WTC11 (cell line): ENCODE measurements at regions not wholly inside any gene's neighbourhood (a gene's known extent, or its start where the extent isn't known, plus 50 kb on each side); places are given as distances from the start of the nearest gene placed in this dataset.

Experiments used
- ATAC-seq: fragments of 200-7000 bp; cut with Tn5 transposase; 2 replicates; pipeline ENCODE4 v1.10.0; 2021; ENCODE audit warnings: mild to moderate bottlenecking, moderate library complexity
- CTCF ChIA-PET: fragments of 300-600 bp; sonication (Branson Sonifier 250); formaldehyde crosslinking; loops from one replicate; lab custom pipeline; 2021; ENCODE audit warnings: antibody characterized with exemption; lab: Charles Lee
- POLR2A ChIA-PET: fragments of 350-600 bp; sonication (Branson Sonifier 250); formaldehyde crosslinking; loops from one replicate; lab custom pipeline; 2021; ENCODE audit warnings: antibody characterized with exemption; lab: Charles Lee
- DNase-seq: peaks from one replicate; pipeline ENCODE4 v3.0.0; 2021; ENCODE audit warnings: low spot score
- H3K27ac Mint-ChIP-seq: 2 replicates; pipeline ENCODE4 v1.8.0; 2021; ENCODE audit warnings: mixed read lengths
- H3K27me3 Mint-ChIP-seq: 2 replicates; pipeline ENCODE4 v1.8.0; 2021; ENCODE audit warnings: low read depth, mild to moderate bottlenecking, moderate library complexity, mixed read lengths
- H3K36me3 Mint-ChIP-seq: 2 replicates; pipeline ENCODE4 v1.8.0; 2021; ENCODE audit warnings: mixed read lengths
- H3K4me1 Mint-ChIP-seq: 2 replicates; pipeline ENCODE4 v1.8.0; 2022; ENCODE audit warnings: mixed read lengths
- H3K4me3 Mint-ChIP-seq: 2 replicates; pipeline ENCODE4 v1.8.0; 2021; ENCODE audit warnings: mild to moderate bottlenecking, moderate library complexity, mixed read lengths
- H3K9me3 Mint-ChIP-seq: 2 replicates; pipeline ENCODE4 v1.8.0; 2021; ENCODE audit warnings: mixed read lengths
- CREB1 ChIP-seq: sonication (generic); formaldehyde crosslinking; IDR thresholded peaks from 2 replicates; pipeline ENCODE4 v1.8.0; 2023; ENCODE audit warnings: mild to moderate bottlenecking, missing genetic modification reagents
- EMX1 ChIP-seq: fragments of 250-450 bp; sonication (Bioruptor Pico); IDR thresholded peaks from 2 replicates; pipeline ENCODE4 v1.8.0; 2021; ENCODE audit warnings: mild to moderate bottlenecking
- FOXK1 ChIP-seq: sonication (generic); formaldehyde crosslinking; IDR thresholded peaks from 2 replicates; pipeline ENCODE4 v1.8.0; 2022; ENCODE audit warnings: mild to moderate bottlenecking, moderate library complexity, missing genetic modification reagents
- GABPB1 ChIP-seq: sonication (generic); formaldehyde crosslinking; IDR thresholded peaks from 2 replicates; pipeline ENCODE4 v1.8.1; 2023; ENCODE audit warnings: mild to moderate bottlenecking, missing genetic modification reagents
- HMGA2 ChIP-seq: fragments of 250-450 bp; sonication (Bioruptor Pico); IDR thresholded peaks from 2 replicates; pipeline ENCODE4 v1.4.0; 2021; ENCODE audit warnings: mild to moderate bottlenecking, moderate library complexity
- MYBL2 ChIP-seq: sonication (generic); formaldehyde crosslinking; IDR thresholded peaks from 2 replicates; pipeline ENCODE4 v1.8.1; 2023; ENCODE audit warnings: mild to moderate bottlenecking, moderate library complexity, missing genetic modification reagents
- OVOL2 ChIP-seq: fragments of 250-450 bp; sonication (Bioruptor Pico); IDR thresholded peaks from 2 replicates; pipeline ENCODE4 v1.9.0; 2021; ENCODE audit warnings: mild to moderate bottlenecking, borderline replicate concordance
- RELA ChIP-seq: sonication (generic); formaldehyde crosslinking; IDR thresholded peaks from 2 replicates; pipeline ENCODE4 v1.8.1; 2022; ENCODE audit warnings: missing genetic modification reagents, mild to moderate bottlenecking, borderline replicate concordance
- ZNF121 ChIP-seq: sonication (generic); formaldehyde crosslinking; IDR thresholded peaks from 2 replicates; pipeline ENCODE4 v1.8.0; 2023; ENCODE audit warnings: missing genetic modification reagents
- ZNF138 ChIP-seq: sonication (generic); formaldehyde crosslinking; conservative IDR thresholded peaks from 2 replicates; pipeline ENCODE4 v1.8.1; 2022; ENCODE audit warnings: mild to moderate bottlenecking, moderate library complexity, missing genetic modification reagents
- ZNF317 ChIP-seq: sonication (generic); formaldehyde crosslinking; IDR thresholded peaks from 2 replicates; pipeline ENCODE4 v1.8.1; 2023; ENCODE audit warnings: low read depth, mild to moderate bottlenecking, moderate library complexity, missing genetic modification reagents, borderline replicate concordance
- TF ChIP-seq, protein P1 (sequence below): sonication (generic); formaldehyde crosslinking; IDR thresholded peaks from 2 replicates; pipeline ENCODE4 v1.8.0; 2023; ENCODE audit warnings: missing genetic modification reagents, mild to moderate bottlenecking, borderline replicate concordance
- TF ChIP-seq, protein P2 (sequence below): sonication (generic); formaldehyde crosslinking; IDR thresholded peaks from 2 replicates; pipeline ENCODE4 v1.8.1; 2023; ENCODE audit warnings: mild to moderate bottlenecking, missing genetic modification reagents, moderate library complexity
- TF ChIP-seq, protein P3 (sequence below): fragments of 250-450 bp; sonication (Bioruptor Pico); IDR thresholded peaks from 2 replicates; pipeline ENCODE4 v1.9.0; 2021; ENCODE audit warnings: mild to moderate bottlenecking
- TF ChIP-seq, protein P4 (sequence below): fragments of 250-450 bp; sonication (Bioruptor Pico); IDR thresholded peaks from 2 replicates; pipeline ENCODE4 v2.1.2; 2022; ENCODE audit warnings: mild to moderate bottlenecking, moderate library complexity
- TF ChIP-seq, protein P5 (sequence below): sonication (generic); formaldehyde crosslinking; IDR thresholded peaks from 2 replicates; pipeline ENCODE4 v1.8.1; 2023; ENCODE audit warnings: mild to moderate bottlenecking, missing genetic modification reagents, moderate library complexity
- TF ChIP-seq, protein P6 (sequence below): sonication (generic); formaldehyde crosslinking; IDR thresholded peaks from 2 replicates; pipeline ENCODE4 v1.8.0; 2022; ENCODE audit warnings: mild to moderate bottlenecking, missing genetic modification reagents
- TF ChIP-seq, protein P7 (sequence below): sonication (generic); formaldehyde crosslinking; IDR thresholded peaks from 2 replicates; pipeline ENCODE4 v1.8.0; 2023; ENCODE audit warnings: missing genetic modification reagents

DNA sequence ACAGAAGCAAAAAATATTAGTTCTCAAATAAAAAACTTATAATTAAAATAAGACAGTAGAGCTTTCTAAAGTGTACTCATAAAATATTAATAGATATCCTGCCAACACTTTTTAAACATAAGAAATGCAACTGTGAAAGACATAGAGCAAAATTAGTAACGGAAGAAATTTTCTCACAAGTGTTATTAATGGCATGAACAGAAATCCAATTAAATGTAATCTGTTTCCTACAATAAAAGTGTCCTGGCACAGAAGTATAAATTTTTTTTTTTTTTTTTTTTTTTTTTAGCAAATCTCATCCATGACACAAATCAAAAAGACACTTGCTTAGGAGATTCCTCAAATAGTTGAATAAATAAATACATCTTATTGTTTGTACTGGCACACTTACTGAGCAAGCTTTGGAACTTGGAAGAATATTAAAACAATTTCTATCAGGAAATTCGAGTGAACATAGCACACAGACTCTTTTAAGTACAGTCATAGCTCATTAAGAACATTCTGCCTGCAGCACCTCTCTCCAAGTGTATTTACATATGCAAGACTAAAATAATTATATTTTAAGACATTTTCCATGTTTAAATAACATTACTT, 227.2 kb upstream of the ROBO2 start:
- no peaks in the 10 kb centered on the region for H3K36me3 Mint-ChIP-seq
- POLR2A ChIA-PET, result no interaction called here

DNA sequence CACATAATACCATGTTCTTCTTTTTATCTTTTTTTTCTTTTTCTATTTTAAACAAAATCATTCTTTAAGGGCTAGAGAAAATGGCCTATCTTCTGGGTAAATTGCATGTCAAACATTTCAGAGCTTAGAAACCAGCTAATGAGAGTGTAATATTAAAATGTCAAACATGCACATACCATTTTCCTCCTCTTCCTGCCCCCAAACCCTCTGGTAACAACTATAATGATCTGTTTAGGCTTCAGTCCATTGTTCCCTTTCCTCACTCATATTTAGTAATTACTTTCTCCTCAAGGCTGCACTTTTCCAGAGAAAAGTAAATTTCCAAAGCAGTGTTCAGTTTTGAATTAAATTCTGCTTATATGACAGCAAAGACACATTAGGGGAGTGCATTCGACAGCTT, 224.3 kb upstream of the ROBO2 start:
- DNase-seq, result no peak
- ATAC-seq, result no peak
- ChIA-PET POLR2A (no interaction called here), CTCF (no interaction called here)
- H3K4me1 Mint-ChIP-seq, result 0 out of 2 replicates have a peak, but pooled peaks cover 5% of the 10 kb centered on the region
- H3K36me3 Mint-ChIP-seq, result no peaks in the 10 kb centered on the region
- no peak overlapping the region for H3K27ac Mint-ChIP-seq
- H3K9me3 Mint-ChIP-seq, result no peaks in the 10 kb centered on the region
- no peak for TF ChIP-seq CREB1
- no peak for TF ChIP-seq ZNF317 (CRISPR knock-in tag)
- TF ChIP-seq GABPB1 (CRISPR knock-in tag), result no peak
- TF ChIP-seq, protein P1, sequence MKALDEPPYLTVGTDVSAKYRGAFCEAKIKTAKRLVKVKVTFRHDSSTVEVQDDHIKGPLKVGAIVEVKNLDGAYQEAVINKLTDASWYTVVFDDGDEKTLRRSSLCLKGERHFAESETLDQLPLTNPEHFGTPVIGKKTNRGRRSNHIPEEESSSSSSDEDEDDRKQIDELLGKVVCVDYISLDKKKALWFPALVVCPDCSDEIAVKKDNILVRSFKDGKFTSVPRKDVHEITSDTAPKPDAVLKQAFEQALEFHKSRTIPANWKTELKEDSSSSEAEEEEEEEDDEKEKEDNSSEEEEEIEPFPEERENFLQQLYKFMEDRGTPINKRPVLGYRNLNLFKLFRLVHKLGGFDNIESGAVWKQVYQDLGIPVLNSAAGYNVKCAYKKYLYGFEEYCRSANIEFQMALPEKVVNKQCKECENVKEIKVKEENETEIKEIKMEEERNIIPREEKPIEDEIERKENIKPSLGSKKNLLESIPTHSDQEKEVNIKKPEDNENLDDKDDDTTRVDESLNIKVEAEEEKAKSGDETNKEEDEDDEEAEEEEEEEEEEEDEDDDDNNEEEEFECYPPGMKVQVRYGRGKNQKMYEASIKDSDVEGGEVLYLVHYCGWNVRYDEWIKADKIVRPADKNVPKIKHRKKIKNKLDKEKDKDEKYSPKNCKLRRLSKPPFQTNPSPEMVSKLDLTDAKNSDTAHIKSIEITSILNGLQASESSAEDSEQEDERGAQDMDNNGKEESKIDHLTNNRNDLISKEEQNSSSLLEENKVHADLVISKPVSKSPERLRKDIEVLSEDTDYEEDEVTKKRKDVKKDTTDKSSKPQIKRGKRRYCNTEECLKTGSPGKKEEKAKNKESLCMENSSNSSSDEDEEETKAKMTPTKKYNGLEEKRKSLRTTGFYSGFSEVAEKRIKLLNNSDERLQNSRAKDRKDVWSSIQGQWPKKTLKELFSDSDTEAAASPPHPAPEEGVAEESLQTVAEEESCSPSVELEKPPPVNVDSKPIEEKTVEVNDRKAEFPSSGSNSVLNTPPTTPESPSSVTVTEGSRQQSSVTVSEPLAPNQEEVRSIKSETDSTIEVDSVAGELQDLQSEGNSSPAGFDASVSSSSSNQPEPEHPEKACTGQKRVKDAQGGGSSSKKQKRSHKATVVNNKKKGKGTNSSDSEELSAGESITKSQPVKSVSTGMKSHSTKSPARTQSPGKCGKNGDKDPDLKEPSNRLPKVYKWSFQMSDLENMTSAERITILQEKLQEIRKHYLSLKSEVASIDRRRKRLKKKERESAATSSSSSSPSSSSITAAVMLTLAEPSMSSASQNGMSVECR (CRISPR knock-in tag), result no peak
- TF ChIP-seq, protein P2, sequence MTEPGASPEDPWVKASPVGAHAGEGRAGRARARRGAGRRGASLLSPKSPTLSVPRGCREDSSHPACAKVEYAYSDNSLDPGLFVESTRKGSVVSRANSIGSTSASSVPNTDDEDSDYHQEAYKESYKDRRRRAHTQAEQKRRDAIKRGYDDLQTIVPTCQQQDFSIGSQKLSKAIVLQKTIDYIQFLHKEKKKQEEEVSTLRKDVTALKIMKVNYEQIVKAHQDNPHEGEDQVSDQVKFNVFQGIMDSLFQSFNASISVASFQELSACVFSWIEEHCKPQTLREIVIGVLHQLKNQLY (CRISPR knock-in tag), result no peak
- TF ChIP-seq, protein P3, sequence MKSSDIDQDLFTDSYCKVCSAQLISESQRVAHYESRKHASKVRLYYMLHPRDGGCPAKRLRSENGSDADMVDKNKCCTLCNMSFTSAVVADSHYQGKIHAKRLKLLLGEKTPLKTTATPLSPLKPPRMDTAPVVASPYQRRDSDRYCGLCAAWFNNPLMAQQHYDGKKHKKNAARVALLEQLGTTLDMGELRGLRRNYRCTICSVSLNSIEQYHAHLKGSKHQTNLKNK (CRISPR knock-in tag), result no peak
- TF ChIP-seq, protein P4, sequence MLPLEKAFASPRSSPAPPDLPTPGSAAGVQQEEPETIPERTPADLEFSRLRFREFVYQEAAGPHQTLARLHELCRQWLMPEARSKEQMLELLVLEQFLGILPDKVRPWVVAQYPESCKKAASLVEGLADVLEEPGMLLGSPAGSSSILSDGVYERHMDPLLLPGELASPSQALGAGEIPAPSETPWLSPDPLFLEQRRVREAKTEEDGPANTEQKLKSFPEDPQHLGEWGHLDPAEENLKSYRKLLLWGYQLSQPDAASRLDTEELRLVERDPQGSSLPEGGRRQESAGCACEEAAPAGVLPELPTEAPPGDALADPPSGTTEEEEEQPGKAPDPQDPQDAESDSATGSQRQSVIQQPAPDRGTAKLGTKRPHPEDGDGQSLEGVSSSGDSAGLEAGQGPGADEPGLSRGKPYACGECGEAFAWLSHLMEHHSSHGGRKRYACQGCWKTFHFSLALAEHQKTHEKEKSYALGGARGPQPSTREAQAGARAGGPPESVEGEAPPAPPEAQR, result no peak
- TF ChIP-seq, protein P5, sequence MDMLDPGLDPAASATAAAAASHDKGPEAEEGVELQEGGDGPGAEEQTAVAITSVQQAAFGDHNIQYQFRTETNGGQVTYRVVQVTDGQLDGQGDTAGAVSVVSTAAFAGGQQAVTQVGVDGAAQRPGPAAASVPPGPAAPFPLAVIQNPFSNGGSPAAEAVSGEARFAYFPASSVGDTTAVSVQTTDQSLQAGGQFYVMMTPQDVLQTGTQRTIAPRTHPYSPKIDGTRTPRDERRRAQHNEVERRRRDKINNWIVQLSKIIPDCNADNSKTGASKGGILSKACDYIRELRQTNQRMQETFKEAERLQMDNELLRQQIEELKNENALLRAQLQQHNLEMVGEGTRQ, result no peak
- H3K27me3 Mint-ChIP-seq, result no peaks in the 10 kb centered on the region
- H3K4me3 Mint-ChIP-seq, result no peak overlapping the region

More for the DNA sequence above, 227.2 kb upstream of the ROBO2 start:
- ATAC-seq (no peak), DNase-seq (no peak)
- CTCF ChIA-PET, result interaction anchor here (0.9 kb wide), 1 partner anchor 242 kb away, joined by 3 read pairs; no protein-coding TSS in a partner anchor
- H3K4me1 Mint-ChIP-seq, result 0 out of 2 replicates have a peak, but pooled peaks cover 5% of the 10 kb centered on the region
- H3K27me3 Mint-ChIP-seq, result no peaks in the 10 kb centered on the region
- H3K9me3 Mint-ChIP-seq, result no peaks in the 10 kb centered on the region
- H3K4me3 Mint-ChIP-seq, result no peak overlapping the region
- TF ChIP-seq RELA (CRISPR knock-in tag) (no peak), EMX1 (CRISPR knock-in tag) (no peak), ZNF138 (CRISPR knock-in tag) (no peak), FOXK1 (CRISPR knock-in tag) (no peak), ZNF121 (CRISPR knock-in tag) (no peak)
- TF ChIP-seq, all 79 proteins: peak for 0
- no peak overlapping the region for H3K27ac Mint-ChIP-seq

DNA sequence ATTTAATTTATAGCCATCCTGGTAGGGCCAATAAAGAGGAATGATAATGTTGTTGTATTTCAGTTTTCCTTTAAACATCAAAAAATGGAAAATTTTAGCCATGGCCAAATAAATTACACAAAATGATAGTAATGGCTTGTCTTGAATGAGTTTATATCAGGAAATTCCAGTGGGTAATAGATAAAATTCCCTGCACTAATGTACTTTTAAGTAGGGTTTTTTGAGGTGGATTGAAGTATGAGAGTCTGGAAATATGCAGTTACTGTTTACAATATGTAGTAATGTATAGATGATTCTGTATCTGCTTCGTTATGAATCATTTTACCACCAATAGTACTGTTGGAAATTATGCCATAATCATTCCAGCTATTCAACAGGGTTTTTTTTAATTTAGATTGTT, 219.4 kb upstream of the ROBO2 start:
- no peak for ATAC-seq
- no peak for DNase-seq
- no peak overlapping the region for H3K4me3 Mint-ChIP-seq
- no peaks in the 10 kb centered on the region for H3K9me3 Mint-ChIP-seq
- H3K4me1 Mint-ChIP-seq, result peaks cover 8% of the 10 kb centered on the region
- no peaks in the 10 kb centered on the region for H3K27me3 Mint-ChIP-seq
- ChIA-PET CTCF (no interaction called here), POLR2A (no interaction called here)
- no peak overlapping the region for H3K27ac Mint-ChIP-seq
- TF ChIP-seq, protein P6, sequence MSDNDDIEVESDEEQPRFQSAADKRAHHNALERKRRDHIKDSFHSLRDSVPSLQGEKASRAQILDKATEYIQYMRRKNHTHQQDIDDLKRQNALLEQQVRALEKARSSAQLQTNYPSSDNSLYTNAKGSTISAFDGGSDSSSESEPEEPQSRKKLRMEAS, result no peak
- no peak for TF ChIP-seq MYBL2
- TF ChIP-seq OVOL2 (CRISPR knock-in tag), result no peak
- TF ChIP-seq ZNF317 (CRISPR knock-in tag), result no peak
- TF ChIP-seq HMGA2 (CRISPR knock-in tag), result no peak
- TF ChIP-seq, protein P7, sequence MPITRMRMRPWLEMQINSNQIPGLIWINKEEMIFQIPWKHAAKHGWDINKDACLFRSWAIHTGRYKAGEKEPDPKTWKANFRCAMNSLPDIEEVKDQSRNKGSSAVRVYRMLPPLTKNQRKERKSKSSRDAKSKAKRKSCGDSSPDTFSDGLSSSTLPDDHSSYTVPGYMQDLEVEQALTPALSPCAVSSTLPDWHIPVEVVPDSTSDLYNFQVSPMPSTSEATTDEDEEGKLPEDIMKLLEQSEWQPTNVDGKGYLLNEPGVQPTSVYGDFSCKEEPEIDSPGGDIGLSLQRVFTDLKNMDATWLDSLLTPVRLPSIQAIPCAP, result no peak
- no peaks in the 10 kb centered on the region for H3K36me3 Mint-ChIP-seq
